Activated naive CD8-positive, alpha-beta T cell treated with anti-CD3 and anti-CD28 coated beads for 36 hours (primary cell): ENCODE measurements at regions not wholly inside any gene's neighbourhood (a gene's known extent, or its start where the extent isn't known, plus 50 kb on each side); places are given as distances from the start of the nearest gene placed in this dataset.
"Not testable (repeated sequence)": the region's sequence is repeated elsewhere in the genome, so short reads cannot be mapped to it uniquely, and the experiment has no call there.

Source experiments
- DNase-seq: peaks from one replicate; pipeline ENCODE4 v3.0.0; 2021
- H3K27ac Mint-ChIP-seq: one replicate; pipeline ENCODE4 v1.8.0; 2022; ENCODE audit warnings: mild to moderate bottlenecking, moderate library complexity, mixed read lengths
- H3K27me3 Mint-ChIP-seq: one replicate; pipeline ENCODE4 v1.8.0; 2022; ENCODE audit warnings: mild to moderate bottlenecking, mixed read lengths
- H3K36me3 Mint-ChIP-seq: one replicate; pipeline ENCODE4 v1.8.0; 2021; ENCODE audit warnings: mild to moderate bottlenecking, mixed read lengths
- H3K4me1 Mint-ChIP-seq: one replicate; pipeline ENCODE4 v1.8.0; 2021; ENCODE audit warnings: mixed read lengths
- H3K4me3 Mint-ChIP-seq: one replicate; pipeline ENCODE4 v1.8.0; 2022; ENCODE audit warnings: mild to moderate bottlenecking, moderate library complexity, mixed read lengths
- H3K9me3 Mint-ChIP-seq: one replicate; pipeline ENCODE4 v1.8.0; 2022; ENCODE audit warnings: mixed read lengths

- Mint-ChIP-seq H3K27ac (no peak overlapping the region), H3K36me3 (no peaks in the 10 kb centered on the region), H3K9me3 (no peaks in the 10 kb centered on the region), H3K4me3 (no peak overlapping the region), H3K4me1 (no peaks in the 10 kb centered on the region), H3K27me3 (no peaks in the 10 kb centered on the region)
- DNase-seq = no peak
Measured at GRCh38 chr6:159564456-159564855, 128.6 kb downstream of the SOD2 start.

- peaks cover 23% of the 10 kb centered on the region for H3K27me3 Mint-ChIP-seq
- DNase-seq = no peak
- no peaks in the 10 kb centered on the region for H3K4me1 Mint-ChIP-seq
- no peak overlapping the region for H3K27ac Mint-ChIP-seq
- peaks cover 1% of the 10 kb centered on the region for H3K9me3 Mint-ChIP-seq
- H3K36me3 Mint-ChIP-seq = no peaks in the 10 kb centered on the region
- no peak overlapping the region for H3K4me3 Mint-ChIP-seq
Measured at GRCh38 chr6:159557031-159557430, 136.0 kb downstream of the SOD2 start.

GRCh38 chr6:159555082-159555875, 137.8 kb downstream of the SOD2 start:
- Mint-ChIP-seq H3K9me3 (peaks cover 7% of the 10 kb centered on the region), H3K27ac (no peak overlapping the region), H3K27me3 (peaks cover 31% of the 10 kb centered on the region), H3K36me3 (no peaks in the 10 kb centered on the region), H3K4me1 (no peaks in the 10 kb centered on the region), H3K4me3 (no peak overlapping the region)
- no peak for DNase-seq

GRCh38 chr6:159541296-159541695, 151.7 kb downstream of the SOD2 start:
- Mint-ChIP-seq H3K27ac (no peak overlapping the region), H3K4me3 (no peak overlapping the region)
- no peak for DNase-seq

GRCh38 chr6:159540883-159541282, 152.2 kb downstream of the SOD2 start:
- Mint-ChIP-seq H3K27me3 (no peaks in the 10 kb centered on the region), H3K27ac (no peak overlapping the region), H3K36me3 (no peaks in the 10 kb centered on the region), H3K4me3 (no peak overlapping the region), H3K4me1 (no peaks in the 10 kb centered on the region), H3K9me3 (no peaks in the 10 kb centered on the region)
- no peak for DNase-seq

More at GRCh38 chr6:159541296-159541695, 151.7 kb downstream of the SOD2 start:
- Mint-ChIP-seq H3K36me3 (no peaks in the 10 kb centered on the region), H3K4me1 (no peaks in the 10 kb centered on the region), H3K27me3 (no peaks in the 10 kb centered on the region), H3K9me3 (no peaks in the 10 kb centered on the region)

GRCh38 chr6:159540152-159540551, 152.9 kb downstream of the SOD2 start:
- Mint-ChIP-seq H3K27me3 (no peaks in the 10 kb centered on the region), H3K9me3 (no peaks in the 10 kb centered on the region), H3K36me3 (no peaks in the 10 kb centered on the region), H3K27ac (no peak overlapping the region), H3K4me3 (no peak overlapping the region), H3K4me1 (no peaks in the 10 kb centered on the region)
- no peak for DNase-seq

- not testable (repeated sequence) for H3K9me3 Mint-ChIP-seq, H3K4me3 Mint-ChIP-seq, H3K27me3 Mint-ChIP-seq, H3K36me3 Mint-ChIP-seq, DNase-seq, H3K27ac Mint-ChIP-seq, H3K4me1 Mint-ChIP-seq
Measured at GRCh38 chr6:159538031-159538430, 155.0 kb downstream of the SOD2 start.

- no peaks in the 10 kb centered on the region for H3K4me1 Mint-ChIP-seq
- no peaks in the 10 kb centered on the region for H3K36me3 Mint-ChIP-seq
- H3K27me3 Mint-ChIP-seq = peaks cover 5% of the 10 kb centered on the region
- no peaks in the 10 kb centered on the region for H3K9me3 Mint-ChIP-seq
- H3K27ac Mint-ChIP-seq = no peak overlapping the region
- H3K4me3 Mint-ChIP-seq = no peak overlapping the region
- DNase-seq = no peak
Measured at GRCh38 chr6:159535656-159536350, 157.2 kb downstream of the SOD2 start.

- no peak for DNase-seq
- H3K4me3 Mint-ChIP-seq = no peak overlapping the region
- H3K27ac Mint-ChIP-seq = no peak overlapping the region
- no peaks in the 10 kb centered on the region for H3K4me1 Mint-ChIP-seq
- no peaks in the 10 kb centered on the region for H3K9me3 Mint-ChIP-seq
- no peaks in the 10 kb centered on the region for H3K36me3 Mint-ChIP-seq
- peaks cover 13% of the 10 kb centered on the region for H3K27me3 Mint-ChIP-seq
Measured at GRCh38 chr6:159533568-159533967, 159.5 kb downstream of the SOD2 start.

- Mint-ChIP-seq H3K36me3 (no peaks in the 10 kb centered on the region), H3K27me3 (peaks cover 15% of the 10 kb centered on the region), H3K27ac (no peak overlapping the region), H3K4me3 (no peak overlapping the region), H3K4me1 (no peaks in the 10 kb centered on the region), H3K9me3 (no peaks in the 10 kb centered on the region)
- no peak for DNase-seq
Measured at GRCh38 chr6:159533016-159533415, 160.0 kb downstream of the SOD2 start.

- no peaks in the 10 kb centered on the region for H3K9me3 Mint-ChIP-seq
- H3K4me3 Mint-ChIP-seq = no peak overlapping the region
- H3K27ac Mint-ChIP-seq = no peak overlapping the region
- H3K4me1 Mint-ChIP-seq = no peaks in the 10 kb centered on the region
- peaks cover 23% of the 10 kb centered on the region for H3K27me3 Mint-ChIP-seq
- no peaks in the 10 kb centered on the region for H3K36me3 Mint-ChIP-seq
- DNase-seq = no peak
Measured at GRCh38 chr6:159532155-159532554, 160.9 kb downstream of the SOD2 start.

GRCh38 chr6:159529934-159530333, 163.1 kb downstream of the SOD2 start:
- no peaks in the 10 kb centered on the region for H3K36me3 Mint-ChIP-seq

GRCh38 chr6:159527351-159527750, 165.7 kb downstream of the SOD2 start:
- Mint-ChIP-seq H3K36me3 (no peaks in the 10 kb centered on the region), H3K27ac (no peak overlapping the region), H3K9me3 (no peaks in the 10 kb centered on the region), H3K27me3 (peaks cover 56% of the 10 kb centered on the region), H3K4me1 (no peaks in the 10 kb centered on the region), H3K4me3 (no peak overlapping the region)
- DNase-seq = no peak

More at GRCh38 chr6:159529934-159530333, 163.1 kb downstream of the SOD2 start:
- no peak overlapping the region for H3K27ac Mint-ChIP-seq
- no peak for DNase-seq
- H3K27me3 Mint-ChIP-seq = peaks cover 40% of the 10 kb centered on the region
- no peaks in the 10 kb centered on the region for H3K4me1 Mint-ChIP-seq
- H3K9me3 Mint-ChIP-seq = no peaks in the 10 kb centered on the region
- H3K4me3 Mint-ChIP-seq = no peak overlapping the region

GRCh38 chr6:159525445-159526025, 167.5 kb downstream of the SOD2 start:
- H3K36me3 Mint-ChIP-seq = no peaks in the 10 kb centered on the region
- H3K9me3 Mint-ChIP-seq = no peaks in the 10 kb centered on the region
- H3K27me3 Mint-ChIP-seq = peaks cover 55% of the 10 kb centered on the region
- no peak overlapping the region for H3K27ac Mint-ChIP-seq
- no peak overlapping the region for H3K4me3 Mint-ChIP-seq
- no peaks in the 10 kb centered on the region for H3K4me1 Mint-ChIP-seq
- DNase-seq = no peak

- DNase-seq = no peak
- H3K4me1 Mint-ChIP-seq = no peaks in the 10 kb centered on the region
- H3K4me3 Mint-ChIP-seq = no peak overlapping the region
- no peaks in the 10 kb centered on the region for H3K36me3 Mint-ChIP-seq
- peaks cover 2% of the 10 kb centered on the region for H3K9me3 Mint-ChIP-seq
- peaks cover 61% of the 10 kb centered on the region for H3K27me3 Mint-ChIP-seq
- no peak overlapping the region for H3K27ac Mint-ChIP-seq
Measured at GRCh38 chr6:159522877-159523547, 170.0 kb downstream of the SOD2 start.
